ENCODE measurements at regions not wholly inside any gene's neighbourhood (a gene's known extent, or its start where the extent isn't known, plus 50 kb on each side); places are given as distances from the start of the nearest gene placed in this dataset.
"Not testable (repeated sequence)": the region's sequence is repeated elsewhere in the genome, so short reads cannot be mapped to it uniquely, and the experiment has no call there.

DNA sequence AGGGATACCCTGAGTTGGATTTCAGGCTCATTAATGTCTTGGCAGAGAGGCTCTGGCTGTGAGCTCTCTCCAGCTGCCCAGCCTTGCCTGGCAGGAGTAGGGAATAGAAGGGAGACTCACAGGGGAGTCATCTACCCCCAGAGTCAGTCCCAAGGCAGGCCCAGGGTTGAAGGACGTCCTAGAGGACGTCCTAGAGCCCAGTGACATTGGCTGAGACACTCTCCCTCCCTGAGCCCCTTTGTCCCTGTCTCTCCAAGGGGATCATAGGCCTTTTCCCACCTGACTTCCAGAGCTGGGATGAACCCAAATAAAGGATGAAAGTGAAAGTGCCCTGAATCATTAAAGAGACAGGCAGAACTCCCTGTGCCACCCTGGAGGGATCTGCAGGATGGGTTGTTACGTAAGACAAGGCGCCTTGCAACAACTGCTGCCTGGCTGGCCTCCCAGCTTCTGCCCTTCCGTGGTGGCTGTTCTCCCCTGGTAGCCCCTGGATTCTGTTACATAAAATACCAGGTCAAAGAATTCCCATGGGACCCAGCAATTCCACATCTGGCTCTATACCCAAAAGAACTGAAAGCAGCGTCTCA lies 53.6 kb upstream of the SIRPA start:
- Histone ChIP-seq H2AFZ (ENCODE audit: low read depth, low read length, severe bottlenecking) (no peak overlapping the region), H3K9me3 (ENCODE audit: insufficient read depth, low read length) (no peaks in the 10 kb centered on the region), H3K36me3 (ENCODE audit: low read length) (no peaks in the 10 kb centered on the region), H3F3A (ENCODE audit: insufficient read depth) (no peaks in the 10 kb centered on the region), H3K27ac (ENCODE audit: low read depth, low read length) (no peak overlapping the region), H3K9me2 (replicated peaks; ENCODE audit: insufficient read depth, low read length) (no peaks in the 10 kb centered on the region), H3K27me3 (ENCODE audit: low read length) (no peaks in the 10 kb centered on the region), H3K4me2 (ENCODE audit: low read depth, low read length, poor library complexity, severe bottlenecking) (no peak overlapping the region), H3K4me3 (ENCODE audit: insufficient read depth, low read length, poor library complexity, severe bottlenecking) (no peak overlapping the region), H3K9ac (ENCODE audit: low read length) (no peak overlapping the region), H4K20me1 (ENCODE audit: low read depth, low read length) (no peaks in the 10 kb centered on the region), H3K79me2 (ENCODE audit: insufficient read depth, low read length) (no peaks in the 10 kb centered on the region)
- TF ChIP-seq, protein P1, sequence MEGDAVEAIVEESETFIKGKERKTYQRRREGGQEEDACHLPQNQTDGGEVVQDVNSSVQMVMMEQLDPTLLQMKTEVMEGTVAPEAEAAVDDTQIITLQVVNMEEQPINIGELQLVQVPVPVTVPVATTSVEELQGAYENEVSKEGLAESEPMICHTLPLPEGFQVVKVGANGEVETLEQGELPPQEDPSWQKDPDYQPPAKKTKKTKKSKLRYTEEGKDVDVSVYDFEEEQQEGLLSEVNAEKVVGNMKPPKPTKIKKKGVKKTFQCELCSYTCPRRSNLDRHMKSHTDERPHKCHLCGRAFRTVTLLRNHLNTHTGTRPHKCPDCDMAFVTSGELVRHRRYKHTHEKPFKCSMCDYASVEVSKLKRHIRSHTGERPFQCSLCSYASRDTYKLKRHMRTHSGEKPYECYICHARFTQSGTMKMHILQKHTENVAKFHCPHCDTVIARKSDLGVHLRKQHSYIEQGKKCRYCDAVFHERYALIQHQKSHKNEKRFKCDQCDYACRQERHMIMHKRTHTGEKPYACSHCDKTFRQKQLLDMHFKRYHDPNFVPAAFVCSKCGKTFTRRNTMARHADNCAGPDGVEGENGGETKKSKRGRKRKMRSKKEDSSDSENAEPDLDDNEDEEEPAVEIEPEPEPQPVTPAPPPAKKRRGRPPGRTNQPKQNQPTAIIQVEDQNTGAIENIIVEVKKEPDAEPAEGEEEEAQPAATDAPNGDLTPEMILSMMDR (IDR thresholded peaks at IDR 0.05; ENCODE audit: insufficient read depth, low read length, poor library complexity, severe bottlenecking), result no peak
- no peak for TF ChIP-seq EZH2phosphoT487 (conservative IDR thresholded peaks at IDR 0.05; ENCODE audit: low read length)

DNA sequence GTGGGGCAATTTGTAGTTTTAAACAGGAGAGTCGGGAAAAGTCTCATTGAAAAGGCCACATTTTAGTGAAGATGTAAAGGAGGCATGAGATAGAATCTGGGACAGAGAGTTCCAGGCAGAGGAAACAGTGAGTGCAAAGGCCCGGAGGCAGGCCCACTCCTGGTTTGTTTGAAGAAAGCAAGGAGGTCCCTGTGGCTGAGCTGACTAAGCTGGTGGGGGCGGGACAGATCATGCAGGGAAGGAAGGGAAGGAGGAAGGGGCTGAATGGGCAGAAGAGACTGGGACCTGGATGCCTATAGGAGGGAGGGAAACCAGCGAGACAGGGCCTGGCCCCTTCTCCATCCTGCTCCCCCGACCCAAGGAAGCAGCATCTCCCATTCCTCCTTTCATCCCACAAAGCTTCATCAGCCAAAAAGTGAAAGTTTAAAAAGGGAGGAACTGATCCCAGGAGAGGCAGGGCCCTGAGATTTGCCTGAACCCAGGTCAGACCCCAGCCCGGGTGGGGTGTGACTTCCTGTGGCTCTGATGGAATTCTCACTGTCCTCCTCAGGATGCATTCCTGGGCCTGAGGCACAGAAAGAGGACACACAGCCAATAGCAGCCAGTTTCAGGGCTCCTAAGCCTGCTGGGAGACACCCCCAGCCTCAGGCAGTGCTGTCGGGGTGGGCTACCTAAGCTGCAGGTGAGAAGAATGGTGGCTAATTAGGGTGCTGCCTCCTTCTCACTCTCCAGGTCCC lies 54.2 kb upstream of the SIRPA start:
- Histone ChIP-seq H3K27me3 (ENCODE audit: low read length) (no peaks in the 10 kb centered on the region), H3K4me2 (ENCODE audit: low read depth, low read length, poor library complexity, severe bottlenecking) (no peak overlapping the region), H3K9me3 (ENCODE audit: insufficient read depth, low read length) (no peaks in the 10 kb centered on the region), H2AFZ (ENCODE audit: low read depth, low read length, severe bottlenecking) (no peak overlapping the region), H3K79me2 (ENCODE audit: insufficient read depth, low read length) (no peaks in the 10 kb centered on the region), H3K27ac (ENCODE audit: low read depth, low read length) (no peak overlapping the region), H3K9ac (ENCODE audit: low read length) (no peak overlapping the region), H4K20me1 (ENCODE audit: low read depth, low read length) (no peaks in the 10 kb centered on the region), H3K9me2 (replicated peaks; ENCODE audit: insufficient read depth, low read length) (no peaks in the 10 kb centered on the region), H3K36me3 (ENCODE audit: low read length) (no peaks in the 10 kb centered on the region), H3K4me3 (ENCODE audit: insufficient read depth, low read length, poor library complexity, severe bottlenecking) (no peak overlapping the region), H3F3A (ENCODE audit: insufficient read depth) (no peaks in the 10 kb centered on the region)
- no peak for TF ChIP-seq EZH2phosphoT487 (conservative IDR thresholded peaks at IDR 0.05; ENCODE audit: low read length)
- TF ChIP-seq, protein P1 (IDR thresholded peaks at IDR 0.05; ENCODE audit: insufficient read depth, low read length, poor library complexity, severe bottlenecking), result no peak

DNA sequence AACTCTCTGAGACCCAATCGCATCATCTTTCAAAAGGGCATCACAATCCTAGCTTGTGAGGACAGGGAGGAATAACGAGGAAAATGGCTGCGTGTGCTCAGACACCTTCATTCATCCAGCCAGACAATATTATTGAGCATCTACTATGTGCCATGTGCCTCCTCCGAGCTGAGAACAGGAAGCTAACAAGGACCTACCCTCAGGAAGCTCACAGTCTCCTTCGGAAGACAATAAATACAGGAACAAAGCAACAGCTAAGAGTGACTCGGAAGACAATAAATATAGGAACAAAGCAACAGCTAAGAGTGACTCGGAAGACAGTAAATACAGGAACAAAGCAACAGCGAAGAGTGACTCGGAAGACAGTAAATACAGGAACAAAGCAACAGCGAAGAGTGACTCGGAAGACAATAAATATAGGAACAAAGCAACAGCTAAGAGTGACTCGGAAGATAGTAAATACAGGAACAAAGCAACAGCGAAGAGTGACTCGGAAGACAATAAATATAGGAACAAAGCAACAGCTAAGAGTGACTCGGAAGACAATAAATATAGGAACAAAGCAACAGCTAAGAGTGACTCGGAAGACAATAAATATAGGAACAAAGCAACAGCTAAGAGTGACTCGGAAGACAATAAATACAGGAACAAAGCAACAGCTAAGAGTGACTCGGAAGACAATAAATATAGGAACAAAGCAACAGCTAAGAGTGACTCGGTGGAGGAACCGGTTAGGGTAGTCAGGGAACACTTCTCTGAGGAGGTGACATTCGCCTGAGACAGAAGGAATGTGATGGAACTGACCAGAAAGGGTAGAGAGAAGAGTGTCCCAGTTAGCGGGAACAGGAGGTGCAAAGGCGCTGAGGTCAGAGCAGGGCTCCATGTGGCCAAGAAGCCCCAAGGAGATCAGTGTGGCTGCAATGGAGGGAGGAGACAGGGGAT lies 55.6 kb upstream of the SIRPA start:
- H3K79me2 ChIP-seq (ENCODE audit: insufficient read depth, low read length); H3K4me3 ChIP-seq (ENCODE audit: insufficient read depth, low read length, poor library complexity, severe bottlenecking); H3K9me2 ChIP-seq (replicated peaks; ENCODE audit: insufficient read depth, low read length); H2AFZ ChIP-seq (ENCODE audit: low read depth, low read length, severe bottlenecking); H3K36me3 ChIP-seq (ENCODE audit: low read length); H3K4me2 ChIP-seq (ENCODE audit: low read depth, low read length, poor library complexity, severe bottlenecking); H4K20me1 ChIP-seq (ENCODE audit: low read depth, low read length); H3F3A ChIP-seq (ENCODE audit: insufficient read depth); H3K27me3 ChIP-seq (ENCODE audit: low read length); H3K27ac ChIP-seq (ENCODE audit: low read depth, low read length); H3K9me3 ChIP-seq (ENCODE audit: insufficient read depth, low read length); H3K9ac ChIP-seq (ENCODE audit: low read length): not testable (repeated sequence)
